ENCODE measurements at regions not wholly inside any gene's neighbourhood (a gene's known extent, or its start where the extent isn't known, plus 50 kb on each side); places are given as distances from the start of the nearest gene placed in this dataset.

GRCh38 chr15:94026458-94027304, 204.7 kb upstream of the MCTP2 start:
- DNase-seq (ENCODE audit: low read depth, low spot score), result no peak
- peaks cover 38% of the 10 kb centered on the region for H3K4me1 Mint-ChIP-seq
- H3K27ac Mint-ChIP-seq (ENCODE audit: unreplicated experiment), result peak overlapping the region; percentile 53
- H3K36me3 Mint-ChIP-seq (ENCODE audit: low read depth), result peaks cover 2% of the 10 kb centered on the region
- peaks cover 4% of the 10 kb centered on the region for H3K9me3 Mint-ChIP-seq
- no peaks in the 10 kb centered on the region for H3K27me3 Mint-ChIP-seq (ENCODE audit: low read depth)
- no peak overlapping the region for H3K4me3 Mint-ChIP-seq
- TF ChIP-seq CTCF (conservative IDR thresholded peaks at IDR 0.05), result no peak

GRCh38 chr15:94023531-94023930, 207.8 kb upstream of the MCTP2 start:
- H3K9me3 Mint-ChIP-seq, result peaks cover 2% of the 10 kb centered on the region
- TF ChIP-seq CTCF (conservative IDR thresholded peaks at IDR 0.05), result no peak
- H3K36me3 Mint-ChIP-seq (ENCODE audit: low read depth), result no peaks in the 10 kb centered on the region
- no peak overlapping the region for H3K27ac Mint-ChIP-seq (ENCODE audit: unreplicated experiment)
- peaks cover 38% of the 10 kb centered on the region for H3K4me1 Mint-ChIP-seq
- no peak for DNase-seq (ENCODE audit: low read depth, low spot score)
- H3K27me3 Mint-ChIP-seq (ENCODE audit: low read depth), result no peaks in the 10 kb centered on the region
- H3K4me3 Mint-ChIP-seq, result no peak overlapping the region

- H3K4me3 Mint-ChIP-seq, result no peak overlapping the region
- DNase-seq (ENCODE audit: low read depth, low spot score), result no peak
- H3K36me3 Mint-ChIP-seq (ENCODE audit: low read depth), result no peaks in the 10 kb centered on the region
- H3K27me3 Mint-ChIP-seq (ENCODE audit: low read depth), result no peaks in the 10 kb centered on the region
- peaks cover 22% of the 10 kb centered on the region for H3K4me1 Mint-ChIP-seq
- no peaks in the 10 kb centered on the region for H3K9me3 Mint-ChIP-seq
- H3K27ac Mint-ChIP-seq (ENCODE audit: unreplicated experiment), result no peak overlapping the region
- no peak for TF ChIP-seq CTCF (conservative IDR thresholded peaks at IDR 0.05)
These were observed 209.6 kb upstream of the MCTP2 start for GRCh38 chr15:94021621-94022320.

GRCh38 chr15:94019062-94019461, 212.3 kb upstream of the MCTP2 start:
- Mint-ChIP-seq H3K27ac (ENCODE audit: unreplicated experiment) (no peak overlapping the region), H3K4me3 (no peak overlapping the region), H3K9me3 (peaks cover 9% of the 10 kb centered on the region), H3K4me1 (peaks cover 14% of the 10 kb centered on the region), H3K36me3 (ENCODE audit: low read depth) (no peaks in the 10 kb centered on the region), H3K27me3 (ENCODE audit: low read depth) (no peaks in the 10 kb centered on the region)
- DNase-seq (ENCODE audit: low read depth, low spot score), result no peak
- TF ChIP-seq CTCF (conservative IDR thresholded peaks at IDR 0.05), result no peak

- no peak for TF ChIP-seq CTCF (conservative IDR thresholded peaks at IDR 0.05)
- Mint-ChIP-seq H3K4me1 (no peaks in the 10 kb centered on the region), H3K27ac (ENCODE audit: unreplicated experiment) (no peak overlapping the region), H3K4me3 (no peak overlapping the region), H3K27me3 (ENCODE audit: low read depth) (no peaks in the 10 kb centered on the region), H3K36me3 (ENCODE audit: low read depth) (no peaks in the 10 kb centered on the region), H3K9me3 (peaks cover 9% of the 10 kb centered on the region)
- DNase-seq (ENCODE audit: low read depth, low spot score), result no peak
These were observed 216.0 kb upstream of the MCTP2 start for GRCh38 chr15:94015324-94015723.

All from neural crest cell (in vitro differentiated cells).